NCI-H82 treated with DMSO at 0.1 percent for 48 hours (cell line): ENCODE measurements at regions not wholly inside any gene's neighbourhood (a gene's known extent, or its start where the extent isn't known, plus 50 kb on each side); places are given as distances from the start of the nearest gene placed in this dataset.

Experiments used
- DNase-seq: peaks from one replicate; lab custom pipeline; 2025; ENCODE audit not compliant: unreplicated experiment; lab: John Stamatoyannopoulos, UW

DNA sequence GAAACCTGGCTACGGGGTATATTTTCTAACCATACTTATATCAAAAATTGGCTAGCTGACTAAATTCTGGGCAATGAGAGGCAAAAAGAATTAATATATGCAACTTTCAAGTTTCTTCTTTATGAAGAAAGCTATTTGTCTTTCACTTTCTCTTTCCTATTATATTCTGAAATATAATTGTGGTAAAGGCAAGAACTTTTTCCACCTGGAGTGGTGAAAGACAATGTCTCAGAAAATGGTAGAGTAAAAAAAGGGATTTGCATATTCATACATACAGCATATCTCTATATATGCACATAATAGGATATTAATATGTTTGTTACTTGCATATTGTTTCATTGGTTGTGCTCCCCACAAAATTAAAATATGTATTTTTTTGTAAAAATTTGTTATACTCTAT lies 793.8 kb downstream of the PLA2G4A start:
- no peak for DNase-seq

DNA sequence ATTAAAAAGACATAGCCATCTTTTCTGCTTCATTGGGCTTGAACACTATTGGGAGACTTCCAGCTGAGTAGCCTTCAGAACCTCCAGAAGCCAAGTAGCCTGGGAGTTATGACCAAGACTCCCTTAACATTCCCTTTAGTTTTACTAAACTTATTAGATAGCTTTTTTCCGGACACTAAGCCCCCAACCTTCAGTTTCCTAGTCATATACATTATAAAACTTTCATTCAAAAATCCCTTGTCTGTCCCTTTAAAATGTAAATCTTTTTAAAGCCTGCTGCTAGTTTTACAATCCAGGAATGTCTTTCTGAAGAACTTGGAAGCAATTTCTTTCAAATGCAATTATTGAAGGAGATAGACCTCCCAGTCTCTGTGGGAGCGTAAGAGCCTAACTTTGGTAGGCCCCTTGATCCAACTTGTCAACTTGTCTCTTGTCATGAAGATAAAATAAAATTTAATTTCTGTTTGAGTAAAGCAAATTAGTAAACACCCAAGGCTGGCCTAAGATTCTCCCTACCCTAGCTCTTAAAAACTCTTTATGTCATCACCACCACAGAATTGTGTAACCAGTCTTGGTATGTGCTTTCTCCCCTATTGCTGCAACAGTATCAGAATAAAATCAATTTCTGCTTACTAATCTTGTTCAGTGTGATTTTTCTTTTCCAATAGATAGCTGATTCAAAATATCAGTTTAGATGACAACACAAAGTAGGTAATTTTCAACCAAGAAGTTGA lies 796.2 kb downstream of the PLA2G4A start:
- DNase-seq: no peak

DNA sequence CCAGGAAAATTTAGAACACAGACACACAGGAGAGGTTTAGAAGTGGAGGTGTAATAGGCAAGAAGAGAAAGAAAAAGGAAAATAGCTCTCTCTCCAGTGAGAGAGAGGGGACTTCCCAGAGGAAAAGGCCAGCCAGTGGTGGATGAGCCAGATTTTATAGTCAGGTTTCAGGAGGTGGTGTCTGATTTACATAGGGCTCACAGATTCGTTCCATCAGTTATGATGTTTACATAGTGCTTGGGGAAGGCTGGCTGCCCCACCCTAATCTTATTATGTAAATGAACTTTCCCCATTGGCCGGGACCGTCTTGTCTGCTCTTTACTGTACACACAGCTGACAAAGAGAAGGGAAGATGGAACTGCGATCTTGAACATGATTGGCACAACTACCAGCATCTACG lies 797.3 kb downstream of the PLA2G4A start:
- peak; percentile 80 for DNase-seq

GRCh38 chr1:187627516-187627915 lies 798.8 kb downstream of the PLA2G4A start:
- no peak for DNase-seq

GRCh38 chr1:187629075-187629474 lies 800.3 kb downstream of the PLA2G4A start:
- peak; percentile 84 for DNase-seq

DNA sequence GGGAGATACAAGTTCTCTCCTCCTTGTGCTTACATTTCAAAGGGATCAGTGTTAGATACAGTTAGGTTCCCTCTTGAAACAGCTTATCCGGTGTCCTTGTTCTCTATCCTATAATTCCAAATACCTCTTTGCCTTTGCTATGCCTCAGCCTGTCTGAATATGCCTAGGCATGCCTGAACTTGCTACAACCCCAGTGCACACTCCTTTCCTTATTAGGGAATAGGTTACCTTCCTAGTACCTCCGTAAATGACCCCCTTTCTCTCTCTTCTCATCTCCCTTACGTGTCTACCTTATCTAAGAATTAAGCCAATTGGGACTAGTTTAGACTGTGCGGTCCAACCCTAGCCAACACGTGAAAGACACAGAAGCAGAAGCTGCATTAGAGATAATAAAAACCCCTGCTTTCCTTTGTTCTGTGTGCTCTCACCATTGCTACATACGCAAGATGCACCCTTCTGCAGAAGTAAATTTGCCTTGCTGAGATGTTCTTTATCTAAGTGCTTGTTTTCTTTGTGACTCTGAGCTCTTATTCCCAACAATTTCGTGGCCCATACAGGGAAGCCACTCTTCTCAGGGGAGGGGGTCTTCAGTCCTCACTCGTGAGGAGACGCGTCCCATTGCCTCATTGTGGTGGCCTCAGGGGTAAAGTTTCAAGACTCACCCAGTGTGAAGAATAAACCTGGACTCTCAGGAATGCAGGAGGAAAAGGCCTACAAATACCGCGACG lies 802.1 kb downstream of the PLA2G4A start:
- no peak for DNase-seq

DNA sequence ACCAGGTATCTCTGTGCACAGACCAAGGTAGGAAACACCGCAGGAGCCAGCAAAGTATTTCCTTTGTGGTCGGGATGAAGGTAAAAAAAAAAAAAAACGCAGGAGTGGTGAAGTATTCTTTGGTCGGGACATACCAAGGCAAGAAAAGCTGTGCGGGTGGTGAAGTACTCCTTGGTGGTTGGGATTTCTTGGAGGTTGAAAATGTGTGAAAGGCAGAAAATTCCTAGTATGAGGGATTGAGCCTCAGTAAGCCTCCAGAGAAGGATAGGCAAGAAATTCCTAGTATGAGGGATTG lies 802.6 kb downstream of the PLA2G4A start:
- no peak for DNase-seq

- no peak for DNase-seq
Measured at GRCh38 chr1:187631984-187632383, 803.2 kb downstream of the PLA2G4A start.

DNA sequence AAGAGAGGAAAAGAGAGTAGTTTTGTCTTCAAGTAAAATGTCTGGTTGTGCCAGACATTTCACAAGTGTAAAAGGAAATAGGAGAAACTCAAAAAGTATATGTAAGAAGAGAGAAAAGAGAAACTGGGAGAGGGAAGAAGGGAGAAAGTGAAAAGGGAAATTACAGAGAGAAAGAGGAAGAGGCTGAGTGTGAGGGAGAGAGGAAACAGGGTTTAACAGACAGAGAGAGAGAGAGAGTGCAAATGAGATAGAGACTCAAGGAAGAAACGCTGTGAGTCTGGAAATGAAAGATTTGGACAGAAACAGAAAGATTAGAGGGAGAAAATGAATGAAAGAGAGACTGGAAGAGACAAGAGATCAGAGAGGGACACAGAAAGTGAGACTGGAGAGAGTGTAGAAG lies 806.2 kb downstream of the PLA2G4A start:
- no peak for DNase-seq

- no peak for DNase-seq
Measured at GRCh38 chr1:187638733-187639434, 810.1 kb downstream of the PLA2G4A start.

GRCh38 chr1:187641015-187641414 lies 812.3 kb downstream of the PLA2G4A start:
- no peak for DNase-seq

- no peak for DNase-seq
Measured at GRCh38 chr1:187641463-187641862, 812.7 kb downstream of the PLA2G4A start.

- no peak for DNase-seq
Measured at GRCh38 chr1:187641907-187642306, 813.2 kb downstream of the PLA2G4A start.

GRCh38 chr1:187645651-187646050 lies 816.9 kb downstream of the PLA2G4A start:
- DNase-seq: peak; percentile 15

DNA sequence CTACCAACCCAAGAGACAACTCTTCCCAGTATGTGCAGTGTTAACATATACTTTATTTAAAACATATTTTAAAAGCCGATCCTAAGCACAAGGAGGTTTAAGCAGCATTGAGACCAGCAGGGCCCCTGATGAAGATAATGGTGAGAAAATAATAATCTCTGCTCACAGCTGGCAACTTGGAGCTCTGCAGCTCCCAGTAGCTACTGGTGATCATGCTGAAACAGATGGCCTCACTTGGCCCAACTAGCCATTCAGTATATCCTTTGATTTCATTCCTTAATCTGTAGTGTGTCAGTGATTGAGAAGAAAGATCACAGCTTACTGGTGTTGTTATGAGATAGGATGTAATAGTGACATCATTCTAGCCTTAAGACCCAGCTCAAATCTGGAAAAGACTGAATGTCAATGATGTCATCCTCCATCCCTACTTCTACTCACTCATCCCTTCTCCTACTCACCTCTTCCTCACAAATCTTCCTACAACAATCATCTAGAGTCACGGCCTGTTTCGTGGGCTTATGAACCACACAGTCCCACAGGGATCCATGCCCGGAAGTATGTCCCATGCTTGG lies 817.9 kb downstream of the PLA2G4A start:
- peak; percentile 66 for DNase-seq

DNA sequence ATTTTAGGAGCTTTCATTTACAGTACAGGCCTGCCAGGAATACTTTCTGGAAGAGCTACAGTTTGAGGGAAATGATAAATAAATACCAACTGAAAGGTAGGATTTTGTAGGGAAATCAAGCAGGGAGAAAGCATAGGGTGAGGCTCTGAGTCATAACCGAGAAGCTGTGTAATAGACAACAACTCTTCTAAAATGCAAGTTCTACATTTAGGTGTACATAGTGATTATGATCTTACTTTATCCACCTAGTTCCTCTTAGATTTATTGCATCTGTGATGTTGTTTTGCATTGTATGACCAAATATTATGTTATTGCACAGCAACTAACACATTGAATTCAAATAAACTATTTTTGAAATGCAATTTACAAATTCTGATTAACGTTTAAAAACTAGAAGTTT lies 819.3 kb downstream of the PLA2G4A start:
- no peak for DNase-seq

DNA sequence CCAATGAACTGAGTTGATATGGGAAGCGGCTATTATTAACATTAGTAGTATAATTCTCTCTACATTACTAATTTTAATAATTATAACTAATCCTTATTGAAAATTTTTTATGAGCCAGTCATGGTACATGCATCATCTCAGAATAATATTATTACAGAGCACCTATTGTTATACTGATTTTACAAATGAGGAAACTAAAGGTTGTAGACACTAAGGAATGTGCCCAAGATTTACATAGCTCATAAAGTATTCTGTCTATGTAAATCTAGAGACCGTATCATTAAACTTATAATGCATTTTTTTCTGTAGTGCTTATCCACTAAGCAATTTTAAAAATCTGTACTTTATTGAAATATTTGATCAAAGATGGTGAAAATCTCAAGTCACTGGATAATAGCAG lies 825.9 kb downstream of the PLA2G4A start:
- DNase-seq: no peak

DNA sequence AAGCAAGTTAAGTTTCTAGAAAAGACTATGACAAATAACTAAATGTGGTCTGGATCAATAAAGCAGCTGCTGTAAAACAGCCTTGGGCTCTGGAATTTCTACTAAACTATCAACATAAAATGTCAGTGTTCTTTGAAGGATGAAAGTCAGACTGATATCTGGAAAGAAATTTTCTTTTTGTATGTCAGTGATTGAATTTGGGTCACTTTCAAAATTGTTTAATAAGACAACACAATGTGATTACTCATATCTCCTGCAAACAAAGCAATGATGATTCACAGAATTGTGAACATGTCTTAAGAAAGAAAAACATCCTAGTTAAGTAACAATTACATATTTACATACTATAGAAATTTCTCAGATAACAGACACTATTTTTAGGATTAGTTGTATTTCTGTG lies 826.4 kb downstream of the PLA2G4A start:
- DNase-seq: no peak

GRCh38 chr1:187665483-187665882 lies 836.7 kb downstream of the PLA2G4A start:
- DNase-seq: no peak

DNA sequence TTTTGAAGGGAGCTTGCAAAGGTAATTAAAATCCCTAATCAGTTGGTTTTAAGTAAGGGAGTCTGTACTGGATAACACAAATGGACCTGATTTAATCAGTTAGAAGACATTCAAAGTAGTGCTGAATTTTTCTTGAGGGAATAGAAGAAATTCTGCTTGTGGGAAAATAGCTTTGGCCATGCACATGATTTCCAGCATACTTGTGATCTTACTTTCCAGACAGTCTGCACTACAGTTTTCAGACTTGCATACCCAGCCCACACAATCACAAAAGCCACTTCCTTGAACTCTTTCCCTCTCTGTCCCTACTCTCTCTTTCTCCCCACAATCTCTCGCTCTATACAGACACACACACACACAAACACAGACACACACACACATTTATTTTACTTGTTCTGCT lies 852.1 kb downstream of the PLA2G4A start:
- no peak for DNase-seq

- DNase-seq: no peak
Measured at GRCh38 chr1:187682112-187682511, 853.4 kb downstream of the PLA2G4A start.

GRCh38 chr1:187685333-187685732 lies 856.6 kb downstream of the PLA2G4A start:
- no peak for DNase-seq
